Transverse colon (tissue), 4 donors: ENCODE measurements at regions not wholly inside any gene's neighbourhood (a gene's known extent, or its start where the extent isn't known, plus 50 kb on each side); places are given as distances from the start of the nearest gene placed in this dataset.

Experiments
- DNase-seq: peaks from one replicate; pipeline ENCODE4 v3.0.0-alpha.2; 2019
- H3K27ac ChIP-seq, 4 donors: fragments of 200-600 bp; sonication (generic); 2 replicates each; pipeline ENCODE4 v1.5.1; 2016 to 2018; ENCODE audit warnings: inconsistent platforms in 4 of 4
- H3K27me3 ChIP-seq: fragments of 200-600 bp; sonication (generic); 2 replicates; pipeline ENCODE4 v1.5.1; 2017; ENCODE audit warnings: inconsistent platforms
- H3K36me3 ChIP-seq, 4 donors: fragments of 200-600 bp; sonication (generic); 2 replicates each; pipeline ENCODE4 v1.5.1; 2017 to 2019; ENCODE audit warnings: inconsistent platforms in 4 of 4
- H3K4me1 ChIP-seq, 4 donors: fragments of 200-600 bp; sonication (generic); 2 replicates each; pipeline ENCODE4 v1.5.1; 2017 to 2020; ENCODE audit warnings: inconsistent platforms in 4 of 4
- H3K4me3 ChIP-seq, 4 donors: fragments of 200-600 bp; sonication (generic); 1 replicate in 1 of 4; 2 replicates in 3 of 4; pipeline versions ENCODE4 v1.5.1 to v1.6.1; 2017 to 2019; ENCODE audit warnings: inconsistent platforms in 4 of 4
- H3K9me3 ChIP-seq, 2 donors: fragments of 200-600 bp; sonication (generic); 2 replicates each; pipeline ENCODE4 v1.5.1; 2017 to 2019; ENCODE audit warnings: inconsistent platforms in 2 of 2
- CTCF ChIP-seq, 5 experiments: fragments of 200-600 bp in 3 of 5; fragments of 450-650 bp in 2 of 5; sonication (generic) in 3 of 5; IDR thresholded peaks; 1 replicate in 2 of 5; 2 replicates in 3 of 5; pipeline ENCODE4 v1.5.1; 2016 to 2017; ENCODE audit warnings: antibody characterized with exemption in 5 of 5, inconsistent platforms in 3 of 5, mild to moderate bottlenecking in 2 of 5, moderate library complexity in 1 of 5
- EP300 ChIP-seq: sonication (generic); formaldehyde crosslinking; IDR thresholded peaks from one replicate; pipeline ENCODE4 v1.6.1; 2017; ENCODE audit warnings: antibody characterized with exemption, low read depth
- POLR2A ChIP-seq: fragments of 450-650 bp; IDR thresholded peaks from one replicate; pipeline ENCODE4 v1.6.1; 2016; ENCODE audit warnings: antibody characterized with exemption, mild to moderate bottlenecking, moderate library complexity
- POLR2AphosphoS5 ChIP-seq, 3 donors: sonication (generic); formaldehyde crosslinking; IDR thresholded peaks; one replicate each; pipeline ENCODE4 v1.6.1; 2016; ENCODE audit warnings: antibody characterized with exemption in 3 of 3
- WGBS, 2 donors: methylation state at CpG; one replicate each; pipeline ENCODE4 v1.1.5; 2018; ENCODE audit warnings: low coverage in 1 of 2; 5-methylcytosine and 5-hydroxymethylcytosine counted together
- in situ Hi-C, 4 donors: fragments of 200-750 bp; cut with MboI; loops; one replicate each; pipeline versions ENCODE4 v1.15.0 to v1.15.1; 2017; ENCODE audit warnings: low sequenced_read_pairs in 3 of 4, low pct_ligation_motif_present in 1 of 4, low pct_unique_long_range_greater_than_20kb in 1 of 4
- intact Hi-C: fragments of 100-400 bp; cut with DNase I; formaldehyde crosslinking; loops from one replicate; pipeline ENCODE4 v1.15.1; 2023; ENCODE audit warnings: low total_unique reads

- in situ Hi-C loops (no loop called here), intact Hi-C loops (no loop called here)
- H3K36me3 ChIP-seq = no peaks in the 10 kb centered on the region
- no peak overlapping the region for H3K4me3 ChIP-seq
- no peaks in the 10 kb centered on the region for H3K4me1 ChIP-seq
- H3K27ac ChIP-seq = no peak overlapping the region
- TF ChIP-seq POLR2A (no peak), CTCF (IDR thresholded peaks at IDR 0.05) (no peak), EP300 (no peak), POLR2AphosphoS5 (IDR thresholded peaks at IDR 0.05) (no peak)
- peaks cover 0 to 3% of the 10 kb centered on the region in 2 donors for H3K9me3 ChIP-seq
- DNase-seq = no peak
- H3K27me3 ChIP-seq = no peaks in the 10 kb centered on the region
- 81% methylated on average over 4 of the region's 4 CpGs; no CpG with 5 or more reads in 1 of the 2 donors for WGBS, 2 donors
Observed at GRCh38 chr5:19208397-19208796, 779.6 kb downstream of the CDH18 start.

GRCh38 chr5:19210886-19211285 is 777.1 kb downstream of the CDH18 start:
- WGBS, 2 donors = 68 to 71% methylated on average over 1 of the region's 1 CpG

GRCh38 chr5:19229179-19229835 is 758.7 kb downstream of the CDH18 start:
- intact Hi-C loops (no loop called here), in situ Hi-C loops (no loop called here)
- H3K4me3 ChIP-seq = no peak overlapping the region
- DNase-seq = no peak
- H3K9me3 ChIP-seq = no peaks in the 10 kb centered on the region
- no peak overlapping the region for H3K27ac ChIP-seq
- no peaks in the 10 kb centered on the region for H3K4me1 ChIP-seq
- no peaks in the 10 kb centered on the region for H3K36me3 ChIP-seq
- WGBS, 2 donors = 73 to 84% methylated on average over 3 of the region's 3 CpGs
- H3K27me3 ChIP-seq = no peaks in the 10 kb centered on the region
- TF ChIP-seq POLR2AphosphoS5 (IDR thresholded peaks at IDR 0.05) = no peak
- no peak for TF ChIP-seq EP300
- no peak for TF ChIP-seq CTCF (IDR thresholded peaks at IDR 0.05)
- no peak for TF ChIP-seq POLR2A

More at GRCh38 chr5:19210886-19211285, 777.1 kb downstream of the CDH18 start:
- TF ChIP-seq EP300 = no peak
- TF ChIP-seq POLR2A = no peak
- no peak for TF ChIP-seq POLR2AphosphoS5 (IDR thresholded peaks at IDR 0.05)
- no peak for TF ChIP-seq CTCF (IDR thresholded peaks at IDR 0.05)
- in situ Hi-C loops (no loop called here), intact Hi-C loops (no loop called here)
- Histone ChIP-seq H3K4me1 (no peaks in the 10 kb centered on the region), H3K4me3 (no peak overlapping the region), H3K27me3 (no peaks in the 10 kb centered on the region), H3K27ac (no peak overlapping the region), H3K36me3 (no peaks in the 10 kb centered on the region), H3K9me3 (peaks cover 0 to 3% of the 10 kb centered on the region in 2 donors)
- DNase-seq = no peak

- no peak overlapping the region for H3K27ac ChIP-seq
- intact Hi-C loops = no loop called here
- TF ChIP-seq POLR2AphosphoS5 (IDR thresholded peaks at IDR 0.05) = no peak
- TF ChIP-seq EP300 = no peak
- TF ChIP-seq POLR2A = no peak
- TF ChIP-seq CTCF (IDR thresholded peaks at IDR 0.05) = no peak
- no peak for DNase-seq
- H3K9me3 ChIP-seq = no peaks in the 10 kb centered on the region
- in situ Hi-C loops = no loop called here
- no peaks in the 10 kb centered on the region for H3K4me1 ChIP-seq
- no peaks in the 10 kb centered on the region for H3K27me3 ChIP-seq
- no peaks in the 10 kb centered on the region for H3K36me3 ChIP-seq
- WGBS, 2 donors = 92 to 96% methylated on average over 2 of the region's 2 CpGs
- H3K4me3 ChIP-seq = no peak overlapping the region
Observed at GRCh38 chr5:19233573-19233972, 754.4 kb downstream of the CDH18 start.
